Choroid plexus epithelial cell (primary cell): ENCODE measurements at regions not wholly inside any gene's neighbourhood (a gene's known extent, or its start where the extent isn't known, plus 50 kb on each side); places are given as distances from the start of the nearest gene placed in this dataset.

Experiments
- DNase-seq: peaks from one replicate; pipeline ENCODE4 v3.0.0-alpha.2; 2010; ENCODE audit warnings: low read depth
- H3K4me3 ChIP-seq: 2 replicates; pipeline ENCODE4 v1.5.1; 2011; ENCODE audit warnings: low read depth, mild to moderate bottlenecking, control low read depth, low read length, moderate library complexity
- TF ChIP-seq, protein P1 (sequence below): conservative IDR thresholded peaks from 2 replicates; pipeline ENCODE4 v1.5.1; 2011; ENCODE audit warnings: low read depth, mild to moderate bottlenecking, control low read depth, inconsistent platforms, low read length, moderate library complexity

GRCh38 chr5:98157368-98157767 is 616.1 kb upstream of the RGMB start:
- H3K4me3 ChIP-seq = no peak overlapping the region
- DNase-seq = no peak
- TF ChIP-seq, protein P1, sequence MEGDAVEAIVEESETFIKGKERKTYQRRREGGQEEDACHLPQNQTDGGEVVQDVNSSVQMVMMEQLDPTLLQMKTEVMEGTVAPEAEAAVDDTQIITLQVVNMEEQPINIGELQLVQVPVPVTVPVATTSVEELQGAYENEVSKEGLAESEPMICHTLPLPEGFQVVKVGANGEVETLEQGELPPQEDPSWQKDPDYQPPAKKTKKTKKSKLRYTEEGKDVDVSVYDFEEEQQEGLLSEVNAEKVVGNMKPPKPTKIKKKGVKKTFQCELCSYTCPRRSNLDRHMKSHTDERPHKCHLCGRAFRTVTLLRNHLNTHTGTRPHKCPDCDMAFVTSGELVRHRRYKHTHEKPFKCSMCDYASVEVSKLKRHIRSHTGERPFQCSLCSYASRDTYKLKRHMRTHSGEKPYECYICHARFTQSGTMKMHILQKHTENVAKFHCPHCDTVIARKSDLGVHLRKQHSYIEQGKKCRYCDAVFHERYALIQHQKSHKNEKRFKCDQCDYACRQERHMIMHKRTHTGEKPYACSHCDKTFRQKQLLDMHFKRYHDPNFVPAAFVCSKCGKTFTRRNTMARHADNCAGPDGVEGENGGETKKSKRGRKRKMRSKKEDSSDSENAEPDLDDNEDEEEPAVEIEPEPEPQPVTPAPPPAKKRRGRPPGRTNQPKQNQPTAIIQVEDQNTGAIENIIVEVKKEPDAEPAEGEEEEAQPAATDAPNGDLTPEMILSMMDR = no peak

GRCh38 chr5:98158440-98158839 is 615.0 kb upstream of the RGMB start:
- no peak for DNase-seq
- no peak overlapping the region for H3K4me3 ChIP-seq
- TF ChIP-seq, protein P1 = no peak

- H3K4me3 ChIP-seq = no peak overlapping the region
- TF ChIP-seq, protein P1 = no peak
- no peak for DNase-seq
These were observed 609.5 kb upstream of the RGMB start for GRCh38 chr5:98163796-98164493.

GRCh38 chr5:98168871-98169270 is 604.6 kb upstream of the RGMB start:
- TF ChIP-seq, protein P1 = no peak
- H3K4me3 ChIP-seq = no peak overlapping the region
- DNase-seq = no peak

- no peak overlapping the region for H3K4me3 ChIP-seq
- TF ChIP-seq, protein P1 = no peak
- no peak for DNase-seq
These were observed 602.5 kb upstream of the RGMB start for GRCh38 chr5:98170994-98171393.

GRCh38 chr5:98173334-98173733 is 600.1 kb upstream of the RGMB start:
- TF ChIP-seq, protein P1 = no peak
- no peak overlapping the region for H3K4me3 ChIP-seq
- DNase-seq = peak; percentile 41

GRCh38 chr5:98175474-98175873 is 598.0 kb upstream of the RGMB start:
- DNase-seq = no peak
- H3K4me3 ChIP-seq = no peak overlapping the region
- TF ChIP-seq, protein P1 = no peak
